IPS-15b (cell line): ENCODE measurements at regions not wholly inside any gene's neighbourhood (a gene's known extent, or its start where the extent isn't known, plus 50 kb on each side); places are given as distances from the start of the nearest gene placed in this dataset.
A peak's percentile ranks its signal among the peaks of the same experiment; 100 is the strongest.

Source experiments
- H3K27me3 ChIP-seq: one replicate; pipeline ENCODE4 v1.6.1; 2013; ENCODE audit warnings: low read length; ENCODE audit not compliant: control insufficient read depth, insufficient read depth
- H3K36me3 ChIP-seq: one replicate; pipeline ENCODE4 v1.6.1; 2013; ENCODE audit warnings: low read length; ENCODE audit not compliant: control insufficient read depth, insufficient read depth
- H3K4me1 ChIP-seq: one replicate; pipeline ENCODE4 v1.6.1; 2013; ENCODE audit warnings: mild to moderate bottlenecking, low read length; ENCODE audit not compliant: control insufficient read depth, insufficient read depth
- H3K4me3 ChIP-seq: one replicate; pipeline ENCODE4 v1.5.1; 2013; ENCODE audit warnings: low read depth, low read length
- H3K9ac ChIP-seq: one replicate; pipeline ENCODE4 v1.6.1; 2013; ENCODE audit warnings: low read depth, mild to moderate bottlenecking, low read length
- H3K9me3 ChIP-seq: one replicate; pipeline ENCODE4 v1.6.1; 2013; ENCODE audit warnings: mild to moderate bottlenecking, low read length; ENCODE audit not compliant: control insufficient read depth, insufficient read depth

GRCh38 chr3:117346901-117347300 lies 637.3 kb downstream of the TUSC7 start:
- Histone ChIP-seq H3K4me1 (no peaks in the 10 kb centered on the region), H3K9me3 (no peaks in the 10 kb centered on the region), H3K9ac (no peak overlapping the region), H3K4me3 (no peak overlapping the region), H3K27me3 (no peaks in the 10 kb centered on the region), H3K36me3 (no peaks in the 10 kb centered on the region)

- no peaks in the 10 kb centered on the region for H3K36me3 ChIP-seq
- no peak overlapping the region for H3K9ac ChIP-seq
- H3K4me1 ChIP-seq = no peaks in the 10 kb centered on the region
- no peak overlapping the region for H3K4me3 ChIP-seq
- no peaks in the 10 kb centered on the region for H3K9me3 ChIP-seq
- H3K27me3 ChIP-seq = no peaks in the 10 kb centered on the region
Measured at GRCh38 chr3:117348884-117349283, 639.3 kb downstream of the TUSC7 start.

GRCh38 chr3:117349566-117349965 lies 640.0 kb downstream of the TUSC7 start:
- no peak overlapping the region for H3K4me3 ChIP-seq
- no peaks in the 10 kb centered on the region for H3K9me3 ChIP-seq
- H3K9ac ChIP-seq = no peak overlapping the region
- no peaks in the 10 kb centered on the region for H3K36me3 ChIP-seq
- no peaks in the 10 kb centered on the region for H3K4me1 ChIP-seq
- no peaks in the 10 kb centered on the region for H3K27me3 ChIP-seq

GRCh38 chr3:117350371-117350770 lies 640.8 kb downstream of the TUSC7 start:
- Histone ChIP-seq H3K36me3 (no peaks in the 10 kb centered on the region), H3K9ac (no peak overlapping the region), H3K4me3 (no peak overlapping the region), H3K27me3 (no peaks in the 10 kb centered on the region), H3K9me3 (no peaks in the 10 kb centered on the region), H3K4me1 (no peaks in the 10 kb centered on the region)

GRCh38 chr3:117355566-117355965 lies 646.0 kb downstream of the TUSC7 start:
- Histone ChIP-seq H3K4me1 (peaks cover 7% of the 10 kb centered on the region), H3K9me3 (no peaks in the 10 kb centered on the region), H3K27me3 (no peaks in the 10 kb centered on the region), H3K4me3 (no peak overlapping the region), H3K36me3 (no peaks in the 10 kb centered on the region), H3K9ac (no peak overlapping the region)

- Histone ChIP-seq H3K4me1 (peaks cover 7% of the 10 kb centered on the region), H3K36me3 (no peaks in the 10 kb centered on the region), H3K9ac (no peak overlapping the region), H3K9me3 (no peaks in the 10 kb centered on the region), H3K27me3 (no peaks in the 10 kb centered on the region), H3K4me3 (no peak overlapping the region)
Measured at GRCh38 chr3:117356091-117356705, 646.6 kb downstream of the TUSC7 start.

- Histone ChIP-seq H3K4me1 (peaks cover 7% of the 10 kb centered on the region), H3K9me3 (no peaks in the 10 kb centered on the region), H3K9ac (no peak overlapping the region), H3K36me3 (no peaks in the 10 kb centered on the region), H3K4me3 (no peak overlapping the region), H3K27me3 (no peaks in the 10 kb centered on the region)
Measured at GRCh38 chr3:117358717-117359314, 649.2 kb downstream of the TUSC7 start.

- Histone ChIP-seq H3K4me3 (no peak overlapping the region), H3K9me3 (no peaks in the 10 kb centered on the region), H3K27me3 (no peaks in the 10 kb centered on the region), H3K36me3 (no peaks in the 10 kb centered on the region), H3K9ac (no peak overlapping the region), H3K4me1 (no peaks in the 10 kb centered on the region)
Measured at GRCh38 chr3:117366574-117366973, 657.0 kb downstream of the TUSC7 start.

- Histone ChIP-seq H3K9ac (no peak overlapping the region), H3K4me3 (no peak overlapping the region), H3K9me3 (no peaks in the 10 kb centered on the region), H3K36me3 (no peaks in the 10 kb centered on the region), H3K27me3 (no peaks in the 10 kb centered on the region), H3K4me1 (no peaks in the 10 kb centered on the region)
Measured at GRCh38 chr3:117367861-117368260, 658.3 kb downstream of the TUSC7 start.

GRCh38 chr3:117380631-117381030 lies 671.1 kb downstream of the TUSC7 start:
- Histone ChIP-seq H3K9me3 (no peaks in the 10 kb centered on the region), H3K4me3 (no peak overlapping the region), H3K27me3 (no peaks in the 10 kb centered on the region), H3K4me1 (no peaks in the 10 kb centered on the region), H3K9ac (no peak overlapping the region), H3K36me3 (no peaks in the 10 kb centered on the region)

- Histone ChIP-seq H3K36me3 (no peaks in the 10 kb centered on the region), H3K27me3 (peaks cover 33% of the 10 kb centered on the region), H3K9ac (no peak overlapping the region), H3K4me1 (peaks cover 17% of the 10 kb centered on the region), H3K9me3 (no peaks in the 10 kb centered on the region), H3K4me3 (no peak overlapping the region)
Measured at GRCh38 chr3:117393119-117393518, 683.5 kb downstream of the TUSC7 start.

GRCh38 chr3:117398141-117398899 lies 688.7 kb downstream of the TUSC7 start:
- Histone ChIP-seq H3K4me3 (peak overlapping the region; percentile 19), H3K9me3 (no peaks in the 10 kb centered on the region), H3K36me3 (no peaks in the 10 kb centered on the region), H3K27me3 (peaks cover 63% of the 10 kb centered on the region), H3K9ac (no peak overlapping the region), H3K4me1 (peaks cover 43% of the 10 kb centered on the region)
